PC-3 (cell line): ENCODE measurements at regions not wholly inside any gene's neighbourhood (a gene's known extent, or its start where the extent isn't known, plus 50 kb on each side); places are given as distances from the start of the nearest gene placed in this dataset.

Experiments used
- CTCF ChIP-seq: fragments of 300-600 bp; sonication (generic); conservative IDR thresholded peaks from 2 replicates; pipeline ENCODE4 v1.5.1; 2017; ENCODE audit warnings: antibody characterized with exemption, low read depth, mild to moderate bottlenecking, low read length
- EZH2 ChIP-seq: fragments of 300-600 bp; sonication (generic); IDR thresholded peaks from one replicate; pipeline ENCODE4 v1.6.1; 2017; ENCODE audit warnings: antibody characterized with exemption, mild to moderate bottlenecking, low read length; ENCODE audit not compliant: unreplicated experiment

- TF ChIP-seq EZH2 (no peak), CTCF (no peak)
Measured at GRCh38 chr4:181004056-181004455, 1239.1 kb upstream of the TENM3 start.
